Myocyte (in vitro differentiated cells): ENCODE measurements at regions not wholly inside any gene's neighbourhood (a gene's known extent, or its start where the extent isn't known, plus 50 kb on each side); places are given as distances from the start of the nearest gene placed in this dataset.
"Not testable (repeated sequence)": the region's sequence is repeated elsewhere in the genome, so short reads cannot be mapped to it uniquely, and the experiment has no call there.

Experiments used
- DNase-seq: peaks from one replicate; pipeline ENCODE4 v3.0.0-alpha.2; 2012; ENCODE audit warnings: low read depth

GRCh38 chr11:23924226-23924625, 572.6 kb upstream of the LUZP2 start:
- no peak for DNase-seq

- DNase-seq, result no peak
Observed at GRCh38 chr11:23931443-23931842, 565.4 kb upstream of the LUZP2 start.

- peak; percentile 8 for DNase-seq
Observed at GRCh38 chr11:23932485-23932898, 564.4 kb upstream of the LUZP2 start.

- no peak for DNase-seq
Observed at GRCh38 chr11:23933721-23934120, 563.1 kb upstream of the LUZP2 start.

GRCh38 chr11:23934671-23935270, 562.1 kb upstream of the LUZP2 start:
- DNase-seq, result not testable (repeated sequence)

GRCh38 chr11:23942117-23942815, 554.6 kb upstream of the LUZP2 start:
- DNase-seq, result not testable (repeated sequence)

GRCh38 chr11:23944923-23945322, 551.9 kb upstream of the LUZP2 start:
- DNase-seq, result no peak

GRCh38 chr11:23947883-23948282, 549.0 kb upstream of the LUZP2 start:
- DNase-seq, result no peak

GRCh38 chr11:23948851-23949250, 548.0 kb upstream of the LUZP2 start:
- no peak for DNase-seq

GRCh38 chr11:23953951-23954710, 542.7 kb upstream of the LUZP2 start:
- DNase-seq, result no peak

- no peak for DNase-seq
Observed at GRCh38 chr11:23954730-23955129, 542.1 kb upstream of the LUZP2 start.

GRCh38 chr11:23956586-23956985, 540.3 kb upstream of the LUZP2 start:
- no peak for DNase-seq

- no peak for DNase-seq
Observed at GRCh38 chr11:23957314-23957713, 539.5 kb upstream of the LUZP2 start.

- no peak for DNase-seq
Observed at GRCh38 chr11:23959462-23959861, 537.4 kb upstream of the LUZP2 start.

- no peak for DNase-seq
Observed at GRCh38 chr11:23961503-23962338, 535.1 kb upstream of the LUZP2 start.

GRCh38 chr11:23973244-23973643, 523.6 kb upstream of the LUZP2 start:
- DNase-seq, result no peak

GRCh38 chr11:23974051-23974450, 522.8 kb upstream of the LUZP2 start:
- DNase-seq, result no peak

- DNase-seq, result no peak
Observed at GRCh38 chr11:23974601-23975000, 522.3 kb upstream of the LUZP2 start.

- DNase-seq, result no peak
Observed at GRCh38 chr11:23976426-23976825, 520.4 kb upstream of the LUZP2 start.

- DNase-seq, result no peak
Observed at GRCh38 chr11:23976841-23977271, 520.0 kb upstream of the LUZP2 start.

- no peak for DNase-seq
Observed at GRCh38 chr11:23988381-23989006, 508.4 kb upstream of the LUZP2 start.
